Activated naive CD8-positive, alpha-beta T cell (primary cell): ENCODE measurements at regions not wholly inside any gene's neighbourhood (a gene's known extent, or its start where the extent isn't known, plus 50 kb on each side); places are given as distances from the start of the nearest gene placed in this dataset.
"Not testable (repeated sequence)": the region's sequence is repeated elsewhere in the genome, so short reads cannot be mapped to it uniquely, and the experiment has no call there.

Experiments
- H3K27ac Mint-ChIP-seq: one replicate; pipeline ENCODE4 v1.8.0; 2021; ENCODE audit warnings: mixed read lengths
- H3K27me3 Mint-ChIP-seq: one replicate; pipeline ENCODE4 v1.8.0; 2021; ENCODE audit warnings: mixed read lengths
- H3K36me3 Mint-ChIP-seq: one replicate; pipeline ENCODE4 v1.8.0; 2021; ENCODE audit warnings: mixed read lengths
- H3K4me1 Mint-ChIP-seq: one replicate; pipeline ENCODE4 v1.8.0; 2021; ENCODE audit warnings: low read depth, mixed read lengths
- H3K4me3 Mint-ChIP-seq: one replicate; pipeline ENCODE4 v1.8.0; 2021; ENCODE audit warnings: mild to moderate bottlenecking, mixed read lengths
- H3K9me3 Mint-ChIP-seq: one replicate; pipeline ENCODE4 v1.8.0; 2021; ENCODE audit warnings: low read depth, mixed read lengths

DNA sequence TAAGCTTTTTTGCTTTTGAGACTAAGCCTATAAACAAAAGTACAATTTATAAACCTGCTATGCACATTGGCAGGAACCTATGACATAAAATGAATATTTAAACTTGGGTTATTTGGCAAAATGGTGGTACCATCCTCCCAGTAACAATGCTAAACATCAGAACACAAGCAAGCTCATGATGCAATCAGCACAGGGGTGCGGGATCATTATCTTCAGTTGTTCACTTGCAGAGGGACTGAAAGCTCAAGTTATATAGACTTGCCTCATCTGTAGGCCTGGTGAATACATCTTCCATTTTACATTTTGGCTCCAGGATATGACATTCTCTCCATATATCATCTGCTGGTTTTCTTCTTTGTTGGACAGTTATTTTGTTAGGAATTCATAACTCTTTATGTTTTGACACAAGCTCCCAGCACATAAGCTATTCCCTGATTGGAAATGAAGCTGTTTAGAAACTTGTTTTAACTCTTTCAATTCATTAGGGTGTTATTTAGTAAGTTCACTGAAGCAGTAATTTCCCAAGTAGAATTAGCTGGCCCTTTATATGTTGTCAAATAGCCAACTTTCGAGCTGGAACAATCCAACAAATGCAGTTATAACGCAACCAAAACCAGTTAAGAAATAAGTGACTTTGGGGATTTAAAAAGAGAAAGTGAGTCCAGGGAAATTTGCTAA, 124.7 kb upstream of the LIFR start:
- Mint-ChIP-seq H3K4me1 (no peaks in the 10 kb centered on the region), H3K9me3 (no peaks in the 10 kb centered on the region), H3K27me3 (no peaks in the 10 kb centered on the region), H3K27ac (no peak overlapping the region), H3K4me3 (no peak overlapping the region), H3K36me3 (no peaks in the 10 kb centered on the region)

DNA sequence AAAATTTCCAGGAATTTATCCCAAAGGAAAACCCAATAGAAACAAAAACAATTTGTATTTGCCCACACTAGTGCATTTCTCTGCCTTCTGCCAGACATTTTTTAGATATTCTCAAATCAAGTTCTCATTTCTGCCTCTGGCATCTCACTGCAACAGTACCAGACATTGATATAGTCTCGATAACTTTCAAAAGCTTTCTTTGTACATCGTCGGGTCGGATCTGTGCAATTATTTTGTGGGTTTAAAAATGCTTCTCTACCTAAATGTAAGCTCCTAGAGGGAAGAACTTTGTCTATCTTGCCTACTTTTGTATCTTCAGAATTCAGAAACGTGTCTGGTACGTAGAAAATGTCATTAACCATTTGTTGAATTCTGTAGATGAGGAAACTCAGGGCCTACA, 125.5 kb upstream of the LIFR start:
- H3K27ac Mint-ChIP-seq: no peak overlapping the region
- H3K27me3 Mint-ChIP-seq: no peaks in the 10 kb centered on the region
- H3K4me1 Mint-ChIP-seq: no peaks in the 10 kb centered on the region
- H3K9me3 Mint-ChIP-seq: no peaks in the 10 kb centered on the region
- H3K4me3 Mint-ChIP-seq: no peak overlapping the region
- no peaks in the 10 kb centered on the region for H3K36me3 Mint-ChIP-seq

DNA sequence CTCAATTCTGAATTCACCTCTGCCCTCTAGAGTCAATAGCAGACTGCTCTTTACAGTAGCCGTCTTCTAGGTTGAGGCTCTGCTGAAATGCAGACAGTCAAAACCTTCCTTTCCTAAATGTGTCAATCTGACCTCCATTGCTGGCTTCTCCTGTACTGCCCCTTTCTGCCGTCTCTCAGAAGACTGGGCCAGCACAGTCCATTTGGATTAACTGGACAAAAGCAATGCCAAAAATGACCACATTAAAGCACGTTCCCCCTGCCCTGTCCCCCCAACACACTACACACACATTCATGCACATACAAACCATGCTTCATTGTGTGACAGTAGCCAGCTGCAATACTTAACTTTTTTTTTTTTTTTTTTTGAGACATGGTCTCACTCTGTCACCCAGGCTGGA, 130.2 kb upstream of the LIFR start:
- H3K27me3 Mint-ChIP-seq: peaks cover 13% of the 10 kb centered on the region
- no peaks in the 10 kb centered on the region for H3K9me3 Mint-ChIP-seq
- no peaks in the 10 kb centered on the region for H3K4me1 Mint-ChIP-seq
- H3K36me3 Mint-ChIP-seq: no peaks in the 10 kb centered on the region
- no peak overlapping the region for H3K4me3 Mint-ChIP-seq
- no peak overlapping the region for H3K27ac Mint-ChIP-seq

DNA sequence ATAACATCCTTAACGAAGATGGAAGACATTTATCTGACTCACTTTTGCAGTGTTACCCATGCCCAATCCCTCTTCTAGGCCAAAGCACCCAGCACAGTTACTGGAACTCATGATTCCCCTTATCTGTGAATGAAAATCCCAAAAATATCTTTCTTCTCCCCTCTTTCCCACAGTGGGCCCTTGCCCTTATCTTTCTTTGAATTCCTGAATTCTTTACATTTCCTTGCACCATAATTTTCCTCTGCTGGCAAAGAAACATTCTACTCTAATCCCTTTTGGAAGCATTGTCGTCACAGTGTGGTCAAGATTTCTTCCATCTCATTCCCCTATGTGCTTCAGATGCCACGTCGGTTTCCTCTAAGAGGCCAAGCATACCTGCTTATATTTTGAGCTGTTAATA, 135.9 kb upstream of the LIFR start:
- peaks cover 20% of the 10 kb centered on the region for H3K27me3 Mint-ChIP-seq
- no peak overlapping the region for H3K27ac Mint-ChIP-seq
- H3K36me3 Mint-ChIP-seq: no peaks in the 10 kb centered on the region
- no peaks in the 10 kb centered on the region for H3K4me1 Mint-ChIP-seq
- H3K9me3 Mint-ChIP-seq: no peaks in the 10 kb centered on the region
- no peak overlapping the region for H3K4me3 Mint-ChIP-seq

DNA sequence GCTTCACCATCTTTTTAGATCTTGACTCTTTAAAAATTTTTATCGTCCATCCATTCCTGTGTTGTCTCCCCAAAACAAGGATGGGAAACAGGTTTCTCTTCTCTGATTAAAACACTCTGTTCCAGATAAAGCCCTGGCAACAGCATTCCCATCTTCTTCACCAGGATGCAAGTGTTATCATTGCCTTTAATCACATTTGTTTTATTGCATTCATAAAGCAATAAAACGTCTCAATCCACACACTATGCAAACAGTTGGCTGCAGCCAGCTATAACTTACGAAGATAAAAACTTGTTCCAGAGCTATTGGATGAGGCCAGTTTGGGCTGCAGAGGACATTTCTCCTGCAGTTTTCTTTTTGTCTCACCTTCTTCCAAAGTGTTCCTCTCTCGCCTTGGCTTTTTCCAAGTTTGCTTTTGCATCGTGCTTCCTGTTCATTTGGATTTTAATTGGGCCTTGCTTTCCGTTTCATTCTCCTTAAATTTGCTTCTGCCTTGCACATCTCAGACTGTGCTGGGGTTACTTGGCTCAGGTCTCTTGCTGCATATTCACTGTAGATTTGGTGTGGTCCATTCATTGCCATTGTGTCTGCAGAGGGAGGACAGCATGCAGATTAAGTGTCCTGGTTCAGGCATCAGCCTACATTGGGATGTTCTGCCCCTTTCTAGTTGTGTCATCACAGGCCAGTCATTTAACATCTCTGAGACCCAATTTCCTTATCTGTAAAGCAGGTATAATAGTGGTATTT, 136.5 kb upstream of the LIFR start:
- Mint-ChIP-seq H3K9me3 (no peaks in the 10 kb centered on the region), H3K4me3 (no peak overlapping the region), H3K27ac (no peak overlapping the region), H3K4me1 (no peaks in the 10 kb centered on the region), H3K36me3 (no peaks in the 10 kb centered on the region), H3K27me3 (peaks cover 19% of the 10 kb centered on the region)

DNA sequence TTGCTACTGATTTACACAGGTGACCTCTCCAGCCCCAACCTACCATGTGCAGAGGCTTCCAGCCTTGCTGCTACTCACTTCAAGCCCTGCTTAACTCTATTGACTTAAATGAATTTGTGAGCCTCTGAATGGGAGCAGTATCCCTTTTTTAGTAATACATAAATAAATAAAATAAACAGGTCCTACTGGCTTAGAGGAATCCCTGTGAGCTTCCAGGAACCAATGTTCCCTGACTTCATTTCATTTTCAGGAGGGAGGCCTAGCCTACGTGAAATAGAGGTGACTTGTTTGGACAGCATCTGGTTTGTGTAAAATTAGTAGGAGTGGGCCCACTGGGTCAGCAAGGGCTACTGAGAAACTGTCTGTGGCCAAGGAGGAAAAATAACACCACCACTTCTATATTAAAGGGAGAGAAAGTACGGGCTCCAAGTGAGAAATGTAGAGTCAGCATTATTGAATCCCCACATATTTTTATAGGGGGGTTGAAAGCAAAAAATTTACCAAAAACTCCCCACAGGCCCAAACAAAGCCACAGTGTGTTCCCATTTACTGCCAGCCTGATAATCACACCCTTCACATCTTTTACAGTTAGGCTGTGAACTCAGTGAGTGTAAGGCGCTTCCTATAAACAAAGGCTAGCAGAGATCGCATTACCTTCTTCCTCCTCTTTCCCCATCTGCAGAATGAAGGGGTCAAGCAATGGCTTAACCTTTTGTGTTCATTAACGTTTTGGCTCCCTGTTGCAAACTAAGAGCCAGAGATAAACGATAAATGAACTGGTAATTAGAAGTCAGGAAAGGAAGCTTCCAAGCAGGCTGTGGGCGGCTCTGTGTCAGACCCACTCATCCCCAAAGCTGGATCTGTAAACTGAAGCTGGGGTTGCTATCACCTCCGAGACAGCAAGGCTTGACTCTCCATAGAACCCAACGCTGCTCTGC, 138.8 kb upstream of the LIFR start:
- no peak overlapping the region for H3K27ac Mint-ChIP-seq
- H3K36me3 Mint-ChIP-seq: no peaks in the 10 kb centered on the region
- peaks cover 12% of the 10 kb centered on the region for H3K27me3 Mint-ChIP-seq
- no peaks in the 10 kb centered on the region for H3K9me3 Mint-ChIP-seq
- no peaks in the 10 kb centered on the region for H3K4me1 Mint-ChIP-seq
- no peak overlapping the region for H3K4me3 Mint-ChIP-seq

DNA sequence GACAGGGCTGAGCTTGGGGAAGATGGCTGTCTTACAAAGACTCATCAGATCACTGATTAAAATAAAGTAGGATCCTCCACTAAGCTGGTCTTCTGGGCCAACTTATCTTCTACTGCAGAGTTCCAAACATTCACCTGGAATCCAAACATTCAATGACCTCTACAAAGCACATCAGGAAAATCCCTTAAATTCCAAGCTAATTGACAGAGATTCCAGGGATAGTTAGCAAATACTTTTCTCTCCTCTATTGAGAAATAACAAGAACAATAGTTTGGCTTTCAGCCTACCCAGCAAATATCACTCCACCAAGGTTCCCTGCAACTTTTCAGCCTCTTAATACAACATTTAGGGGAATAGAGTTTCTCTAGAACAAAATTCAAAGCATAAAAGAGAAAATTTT, 140.6 kb upstream of the LIFR start:
- no peaks in the 10 kb centered on the region for H3K4me1 Mint-ChIP-seq
- no peak overlapping the region for H3K4me3 Mint-ChIP-seq
- no peaks in the 10 kb centered on the region for H3K9me3 Mint-ChIP-seq
- H3K27ac Mint-ChIP-seq: no peak overlapping the region
- peaks cover 13% of the 10 kb centered on the region for H3K27me3 Mint-ChIP-seq
- H3K36me3 Mint-ChIP-seq: no peaks in the 10 kb centered on the region

DNA sequence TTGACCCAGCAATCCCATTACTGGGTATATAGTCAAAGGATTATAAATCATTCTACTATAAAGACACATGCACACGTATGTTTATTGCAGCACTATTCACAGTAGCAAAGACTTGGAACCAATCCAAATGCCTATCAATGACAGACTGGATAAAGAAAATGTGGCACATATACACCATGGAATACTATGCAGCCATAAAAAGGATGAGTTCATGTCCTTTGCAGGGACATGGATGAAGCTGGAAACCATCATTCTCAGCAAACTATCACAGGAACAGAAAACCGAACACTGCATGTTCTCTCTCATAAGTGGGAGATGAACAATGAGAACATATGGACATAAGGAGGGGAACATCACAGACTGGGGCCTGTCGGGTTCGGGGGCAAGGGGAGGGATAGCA, 140.3 kb upstream of the OSMR start:
- not testable (repeated sequence) for H3K4me3 Mint-ChIP-seq, H3K27me3 Mint-ChIP-seq, H3K36me3 Mint-ChIP-seq, H3K27ac Mint-ChIP-seq, H3K4me1 Mint-ChIP-seq, H3K9me3 Mint-ChIP-seq

DNA sequence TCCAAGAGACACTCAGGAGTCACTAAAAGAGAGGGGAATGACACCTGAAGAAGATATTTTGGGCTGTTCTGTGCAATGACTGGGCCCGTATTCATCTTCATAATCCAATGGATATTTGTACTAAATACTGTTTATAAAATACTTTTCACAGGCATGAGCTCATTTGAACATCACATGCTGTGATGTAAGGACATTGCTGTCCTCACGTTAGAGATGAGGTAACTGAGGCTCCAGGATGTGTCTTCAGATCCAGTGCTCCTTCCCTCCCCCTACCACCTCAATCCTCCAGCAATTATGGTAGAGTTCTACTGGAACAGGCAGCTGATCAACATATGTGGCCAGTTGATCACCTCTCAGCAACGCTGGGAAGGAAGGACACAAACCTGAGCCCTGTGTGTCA, 139.4 kb upstream of the OSMR start:
- Mint-ChIP-seq H3K36me3 (no peaks in the 10 kb centered on the region), H3K4me1 (no peaks in the 10 kb centered on the region), H3K27ac (no peak overlapping the region), H3K27me3 (no peaks in the 10 kb centered on the region), H3K9me3 (no peaks in the 10 kb centered on the region), H3K4me3 (no peak overlapping the region)

DNA sequence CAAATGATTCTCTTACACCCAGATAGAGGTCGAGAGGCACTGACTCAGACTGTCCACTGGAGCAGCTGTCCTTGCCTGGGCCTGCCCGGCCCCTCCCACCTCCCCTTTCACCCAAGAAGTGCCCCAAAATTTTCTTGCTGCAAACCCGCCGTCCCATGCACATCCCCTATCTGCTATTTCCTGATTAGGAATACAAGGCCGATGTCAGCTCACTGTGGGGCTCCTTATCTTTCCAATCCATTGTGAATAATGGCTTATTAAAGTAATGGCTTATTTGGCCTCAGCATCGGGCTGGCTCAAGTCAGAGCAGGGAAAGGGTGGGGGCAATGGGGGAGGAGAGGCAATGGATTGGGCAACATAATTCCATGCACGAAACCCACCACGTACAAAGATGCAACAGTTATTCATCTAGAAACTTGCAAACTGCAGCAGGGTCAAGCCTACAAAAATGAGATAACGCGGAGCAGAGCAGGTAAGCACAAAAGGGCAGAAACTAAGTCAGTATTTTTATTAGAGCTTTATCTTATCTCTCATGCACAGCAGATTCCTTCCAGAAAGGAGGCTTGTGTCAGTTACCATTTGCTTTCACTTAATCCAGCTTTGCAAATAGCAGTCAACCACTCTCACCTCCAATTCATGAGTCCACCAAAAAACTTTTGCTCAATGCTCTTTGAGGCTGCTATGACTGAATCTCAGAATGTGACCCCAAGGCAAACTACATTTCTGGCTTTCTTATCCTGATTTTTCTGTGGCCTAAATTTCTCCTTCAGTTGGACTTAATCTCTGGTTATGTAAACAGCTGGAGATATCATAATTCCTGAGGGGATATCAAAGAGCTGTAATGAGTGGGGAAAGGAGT, 138.2 kb upstream of the OSMR start:
- no peak overlapping the region for H3K4me3 Mint-ChIP-seq
- no peak overlapping the region for H3K27ac Mint-ChIP-seq
- H3K9me3 Mint-ChIP-seq: no peaks in the 10 kb centered on the region
- H3K36me3 Mint-ChIP-seq: no peaks in the 10 kb centered on the region
- no peaks in the 10 kb centered on the region for H3K4me1 Mint-ChIP-seq
- no peaks in the 10 kb centered on the region for H3K27me3 Mint-ChIP-seq

DNA sequence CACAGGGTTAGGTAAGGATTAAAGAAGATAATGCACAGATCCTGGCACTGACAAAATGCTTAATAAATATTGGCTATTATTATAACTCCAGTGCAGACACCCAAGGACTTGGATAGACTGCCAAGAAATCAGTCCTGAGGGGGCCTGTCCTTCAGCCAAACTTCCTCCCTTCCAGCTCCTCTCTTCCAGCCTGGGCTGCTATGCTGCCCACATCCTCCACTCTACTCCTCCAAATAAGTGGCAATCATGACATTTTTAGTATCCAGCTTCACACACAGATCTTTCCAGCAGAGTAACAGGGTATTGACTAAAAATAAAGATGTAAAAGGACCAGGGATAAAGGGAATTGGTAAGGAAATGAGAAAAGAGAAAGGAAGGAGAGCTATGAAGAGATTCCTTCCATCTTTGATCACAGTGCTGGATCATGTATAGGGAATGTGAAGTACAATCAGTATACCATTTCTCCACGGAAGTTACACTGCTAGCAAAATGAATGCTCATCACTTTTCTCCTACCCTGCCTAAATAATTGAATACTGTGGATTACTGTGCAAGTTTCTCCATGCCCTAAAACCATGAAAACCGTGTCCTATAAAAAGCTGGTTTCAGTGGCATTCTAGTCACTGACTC, 136.0 kb upstream of the OSMR start:
- Mint-ChIP-seq H3K4me1 (no peaks in the 10 kb centered on the region), H3K4me3 (no peak overlapping the region), H3K27ac (no peak overlapping the region), H3K27me3 (no peaks in the 10 kb centered on the region), H3K9me3 (no peaks in the 10 kb centered on the region), H3K36me3 (no peaks in the 10 kb centered on the region)

DNA sequence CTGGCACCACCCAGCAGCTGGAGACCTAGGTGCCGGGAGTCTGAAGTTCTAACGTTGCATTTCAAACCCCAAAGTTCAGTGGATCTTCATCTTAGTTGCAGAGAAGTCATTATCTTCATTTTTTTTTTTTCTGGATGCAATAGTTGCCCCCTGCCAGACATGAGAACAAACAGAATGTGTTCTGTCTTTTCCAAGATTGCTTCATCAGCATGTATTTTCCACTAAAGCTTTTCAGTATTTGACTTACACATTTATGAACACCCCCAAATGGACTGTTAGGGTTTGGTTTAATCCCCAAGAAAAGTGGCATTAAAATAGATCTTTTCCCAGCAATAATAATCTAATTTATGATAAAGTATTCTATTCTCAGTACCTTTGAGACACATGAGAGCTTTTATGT, 135.2 kb upstream of the OSMR start:
- no peaks in the 10 kb centered on the region for H3K9me3 Mint-ChIP-seq
- H3K4me1 Mint-ChIP-seq: no peaks in the 10 kb centered on the region
- no peak overlapping the region for H3K27ac Mint-ChIP-seq
- no peak overlapping the region for H3K4me3 Mint-ChIP-seq
- no peaks in the 10 kb centered on the region for H3K27me3 Mint-ChIP-seq
- H3K36me3 Mint-ChIP-seq: no peaks in the 10 kb centered on the region

DNA sequence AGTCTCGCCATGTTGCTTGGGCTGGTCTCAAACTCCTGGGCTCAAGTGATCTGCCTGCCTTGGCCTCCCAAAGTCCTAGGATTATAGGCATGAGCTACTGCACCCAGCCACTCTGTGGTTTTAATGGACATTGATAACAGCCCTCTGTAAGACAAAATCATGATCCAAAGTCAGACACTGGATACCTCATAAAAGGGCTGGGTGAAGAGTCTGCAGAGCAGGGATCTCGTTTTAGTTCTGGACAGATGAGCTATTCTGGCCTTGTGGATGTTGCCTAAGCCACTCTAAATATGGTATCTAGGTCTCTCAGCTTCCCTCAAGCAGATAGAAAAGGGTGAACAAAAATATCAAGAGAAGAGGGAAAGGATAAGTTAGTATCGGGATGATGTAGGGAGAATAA, 133.4 kb upstream of the OSMR start:
- Mint-ChIP-seq H3K36me3 (no peaks in the 10 kb centered on the region), H3K27me3 (no peaks in the 10 kb centered on the region), H3K9me3 (no peaks in the 10 kb centered on the region), H3K4me1 (no peaks in the 10 kb centered on the region), H3K27ac (no peak overlapping the region), H3K4me3 (no peak overlapping the region)

DNA sequence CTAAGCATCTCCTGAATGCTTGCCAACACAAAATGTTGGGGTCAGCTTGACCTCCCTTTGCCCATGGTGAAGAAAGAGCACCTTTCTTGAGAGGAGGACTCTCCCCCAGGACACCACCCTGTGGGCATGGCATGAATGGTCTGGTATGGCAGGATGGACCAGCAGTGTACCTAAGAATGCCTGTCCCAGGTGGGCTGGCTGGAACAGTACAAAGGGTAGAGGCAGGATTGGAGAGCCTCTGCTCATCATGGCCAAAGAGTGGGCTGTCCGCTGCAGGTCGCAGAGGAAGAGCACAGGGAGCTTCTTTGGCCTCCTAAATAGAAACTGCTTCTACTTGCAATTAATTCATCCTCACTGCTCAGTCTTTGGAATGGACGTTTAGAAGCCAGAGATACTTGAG, 131.6 kb upstream of the OSMR start:
- Mint-ChIP-seq H3K4me1 (no peaks in the 10 kb centered on the region), H3K36me3 (no peaks in the 10 kb centered on the region), H3K27ac (no peak overlapping the region), H3K9me3 (no peaks in the 10 kb centered on the region), H3K27me3 (no peaks in the 10 kb centered on the region), H3K4me3 (no peak overlapping the region)
